Natural killer cell (primary cell): ENCODE measurements at regions not wholly inside any gene's neighbourhood (a gene's known extent, or its start where the extent isn't known, plus 50 kb on each side); places are given as distances from the start of the nearest gene placed in this dataset.

Experiments
- ATAC-seq, 3 donors: fragments of 150-1000 bp in 2 of 3; fragments of 200-7000 bp in 1 of 3; cut with Tn5 transposase; 1 replicate in 1 of 3; 2 replicates in 2 of 3; pipeline ENCODE4 v1.10.0; 2021; ENCODE audit warnings: mild to moderate bottlenecking in 2 of 3, moderate library complexity in 2 of 3
- DNase-seq, 2 donors: peaks; one replicate each; pipeline versions ENCODE4 v3.0.0 to v3.0.0-alpha.2; 2013 to 2021; ENCODE audit warnings: mixed read lengths in 1 of 2
- H3K27ac ChIP-seq: one replicate; pipeline ENCODE4 v1.5.1; 2013; ENCODE audit warnings: mild to moderate bottlenecking, low read length
- H3K27me3 ChIP-seq: one replicate; pipeline ENCODE4 v1.6.1; 2013; ENCODE audit warnings: low read length; ENCODE audit not compliant: control insufficient read depth, insufficient read depth
- H3K36me3 ChIP-seq: one replicate; pipeline ENCODE4 v1.6.1; 2013; ENCODE audit warnings: low read length; ENCODE audit not compliant: control insufficient read depth, insufficient read depth
- H3K4me1 ChIP-seq: one replicate; pipeline ENCODE4 v1.6.1; 2013; ENCODE audit warnings: low read length; ENCODE audit not compliant: control insufficient read depth, insufficient read depth
- H3K4me3 ChIP-seq: one replicate; pipeline ENCODE4 v1.5.1; 2013; ENCODE audit warnings: low read length
- H3K9me3 ChIP-seq: one replicate; pipeline ENCODE4 v1.6.1; 2013; ENCODE audit warnings: low read length; ENCODE audit not compliant: control insufficient read depth, insufficient read depth
- H3K27ac Mint-ChIP-seq, 2 donors: one replicate each; pipeline ENCODE4 v1.8.0; 2022; ENCODE audit warnings: mild to moderate bottlenecking in 2 of 2, mixed read lengths in 2 of 2, moderate library complexity in 1 of 2
- H3K27me3 Mint-ChIP-seq, 2 donors: one replicate each; pipeline ENCODE4 v1.8.0; 2022; ENCODE audit warnings: low read depth in 2 of 2, mixed read lengths in 2 of 2
- H3K36me3 Mint-ChIP-seq: one replicate; pipeline ENCODE4 v1.8.0; 2022; ENCODE audit warnings: mixed read lengths
- H3K4me1 Mint-ChIP-seq, 2 donors: one replicate each; pipeline ENCODE4 v1.8.0; 2022; ENCODE audit warnings: mixed read lengths in 2 of 2
- H3K4me3 Mint-ChIP-seq: one replicate; pipeline ENCODE4 v1.8.0; 2022; ENCODE audit warnings: mild to moderate bottlenecking, moderate library complexity, mixed read lengths
- H3K9me3 Mint-ChIP-seq, 2 donors: one replicate each; pipeline ENCODE4 v1.8.0; 2022; ENCODE audit warnings: mixed read lengths in 2 of 2
- WGBS: methylation state at CpG from one replicate; pipeline ENCODE4 v1.1.7; 2013; ENCODE audit warnings: missing lambda C conversion rate; ENCODE audit not compliant: insufficient coverage; 5-methylcytosine and 5-hydroxymethylcytosine counted together
- intact Hi-C: fragments of 100-400 bp; cut with micrococcal nuclease; formaldehyde crosslinking; loops from one replicate; pipeline ENCODE4 v1.14.2; 2022
- TF ChIP-seq, protein P1 (sequence below): fragments of 200-600 bp; IDR thresholded peaks from one replicate; pipeline ENCODE4 v1.8.0; 2022; ENCODE audit warnings: antibody characterized with exemption

DNA sequence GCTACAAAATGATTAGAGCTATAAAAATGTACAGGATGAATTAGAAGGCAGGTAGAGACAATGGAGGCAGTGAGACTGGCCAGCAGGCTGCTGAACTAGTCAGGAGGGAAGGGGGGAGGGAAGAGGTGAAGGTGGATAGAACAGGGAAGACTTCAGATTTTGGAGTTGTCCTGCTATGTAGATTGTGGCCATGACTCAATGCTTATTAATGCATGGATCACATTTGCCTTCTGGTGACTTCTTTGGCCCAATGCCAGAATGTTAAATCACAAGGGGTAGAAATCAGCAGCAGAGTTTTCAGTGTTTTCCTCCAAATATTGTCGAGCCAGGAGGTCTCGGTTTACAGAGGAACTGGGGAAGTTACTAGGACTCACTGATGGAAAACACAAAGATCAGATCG is 346.6 kb downstream of the AASDHPPT start:
- Mint-ChIP-seq H3K9me3 (peaks cover 8 to 15% of the 10 kb centered on the region in 2 donors), H3K36me3 (no peaks in the 10 kb centered on the region), H3K27me3 (no peaks in the 10 kb centered on the region), H3K4me1 (no peaks in the 10 kb centered on the region), H3K27ac (no peak overlapping the region), H3K4me3 (no peak overlapping the region)
- no peak for ATAC-seq
- 73% methylated on average over 2 of the region's 3 CpGs for WGBS
- no peak for DNase-seq
- Histone ChIP-seq H3K9me3 (no peaks in the 10 kb centered on the region), H3K4me1 (no peaks in the 10 kb centered on the region), H3K27me3 (no peaks in the 10 kb centered on the region), H3K27ac (no peak overlapping the region), H3K36me3 (no peaks in the 10 kb centered on the region), H3K4me3 (no peak overlapping the region)
- intact Hi-C loops: no loop called here
- TF ChIP-seq, protein P1, sequence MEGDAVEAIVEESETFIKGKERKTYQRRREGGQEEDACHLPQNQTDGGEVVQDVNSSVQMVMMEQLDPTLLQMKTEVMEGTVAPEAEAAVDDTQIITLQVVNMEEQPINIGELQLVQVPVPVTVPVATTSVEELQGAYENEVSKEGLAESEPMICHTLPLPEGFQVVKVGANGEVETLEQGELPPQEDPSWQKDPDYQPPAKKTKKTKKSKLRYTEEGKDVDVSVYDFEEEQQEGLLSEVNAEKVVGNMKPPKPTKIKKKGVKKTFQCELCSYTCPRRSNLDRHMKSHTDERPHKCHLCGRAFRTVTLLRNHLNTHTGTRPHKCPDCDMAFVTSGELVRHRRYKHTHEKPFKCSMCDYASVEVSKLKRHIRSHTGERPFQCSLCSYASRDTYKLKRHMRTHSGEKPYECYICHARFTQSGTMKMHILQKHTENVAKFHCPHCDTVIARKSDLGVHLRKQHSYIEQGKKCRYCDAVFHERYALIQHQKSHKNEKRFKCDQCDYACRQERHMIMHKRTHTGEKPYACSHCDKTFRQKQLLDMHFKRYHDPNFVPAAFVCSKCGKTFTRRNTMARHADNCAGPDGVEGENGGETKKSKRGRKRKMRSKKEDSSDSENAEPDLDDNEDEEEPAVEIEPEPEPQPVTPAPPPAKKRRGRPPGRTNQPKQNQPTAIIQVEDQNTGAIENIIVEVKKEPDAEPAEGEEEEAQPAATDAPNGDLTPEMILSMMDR: no peak

DNA sequence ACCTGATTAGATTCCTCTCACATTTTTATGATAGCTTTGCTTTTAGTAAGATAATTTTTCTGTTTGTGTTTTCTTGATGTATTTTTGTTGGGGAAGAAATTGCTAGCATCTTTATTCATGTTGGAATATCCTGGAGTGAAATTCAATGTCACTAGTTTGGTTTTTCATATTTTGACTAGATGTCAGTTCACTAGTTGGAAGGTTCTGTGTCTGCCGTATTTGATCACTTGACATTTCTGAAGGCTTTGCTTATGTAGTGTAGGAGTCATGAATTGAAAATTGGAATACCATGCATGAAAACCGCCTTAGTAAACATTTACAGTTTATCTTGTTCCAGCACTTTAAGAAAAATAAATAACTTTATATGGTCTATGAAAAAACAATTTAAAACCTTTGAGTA is 348.4 kb downstream of the AASDHPPT start:
- Histone ChIP-seq H3K9me3 (no peaks in the 10 kb centered on the region), H3K4me3 (no peak overlapping the region), H3K27me3 (no peaks in the 10 kb centered on the region), H3K4me1 (no peaks in the 10 kb centered on the region), H3K36me3 (no peaks in the 10 kb centered on the region), H3K27ac (no peak overlapping the region)
- WGBS: 80% methylated on average over 1 of the region's 2 CpGs
- ATAC-seq: no peak
- Mint-ChIP-seq H3K4me3 (no peak overlapping the region), H3K4me1 (no peaks in the 10 kb centered on the region), H3K9me3 (peaks cover 11 to 15% of the 10 kb centered on the region in 2 donors), H3K36me3 (no peaks in the 10 kb centered on the region), H3K27me3 (no peaks in the 10 kb centered on the region), H3K27ac (no peak overlapping the region)
- intact Hi-C loops: no loop called here
- no peak for DNase-seq
- TF ChIP-seq, protein P1: no peak

DNA sequence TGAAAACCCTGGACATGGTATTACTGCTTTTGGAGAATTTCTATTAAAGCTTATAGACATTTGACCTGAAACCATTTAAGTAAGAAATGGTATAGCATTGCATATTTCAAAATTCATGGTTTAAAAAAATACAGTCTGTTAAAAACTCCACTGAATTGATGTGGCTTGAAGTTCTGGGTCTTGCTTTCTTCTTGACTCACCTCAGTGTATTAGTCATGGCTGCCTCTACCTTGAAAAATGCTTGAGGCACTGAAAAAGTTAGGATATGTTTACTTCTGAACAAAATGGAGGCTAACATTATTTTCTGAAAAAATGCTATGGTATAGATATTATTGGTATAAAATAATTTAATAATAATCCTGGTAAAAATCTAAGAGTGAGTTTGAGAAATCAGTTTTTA is 349.2 kb downstream of the AASDHPPT start:
- no peaks in the 10 kb centered on the region for H3K4me1 Mint-ChIP-seq
- Histone ChIP-seq H3K4me1 (no peaks in the 10 kb centered on the region), H3K4me3 (no peak overlapping the region), H3K27ac (no peak overlapping the region), H3K9me3 (no peaks in the 10 kb centered on the region), H3K27me3 (no peaks in the 10 kb centered on the region), H3K36me3 (no peaks in the 10 kb centered on the region)
- TF ChIP-seq, protein P1: no peak
- intact Hi-C loops: no loop called here
- H3K4me3 Mint-ChIP-seq: no peak overlapping the region
- H3K36me3 Mint-ChIP-seq: no peaks in the 10 kb centered on the region
- H3K9me3 Mint-ChIP-seq: peaks cover 11 to 12% of the 10 kb centered on the region in 2 donors
- no peak for ATAC-seq
- no peaks in the 10 kb centered on the region for H3K27me3 Mint-ChIP-seq
- no peak for DNase-seq
- no peak overlapping the region for H3K27ac Mint-ChIP-seq

DNA sequence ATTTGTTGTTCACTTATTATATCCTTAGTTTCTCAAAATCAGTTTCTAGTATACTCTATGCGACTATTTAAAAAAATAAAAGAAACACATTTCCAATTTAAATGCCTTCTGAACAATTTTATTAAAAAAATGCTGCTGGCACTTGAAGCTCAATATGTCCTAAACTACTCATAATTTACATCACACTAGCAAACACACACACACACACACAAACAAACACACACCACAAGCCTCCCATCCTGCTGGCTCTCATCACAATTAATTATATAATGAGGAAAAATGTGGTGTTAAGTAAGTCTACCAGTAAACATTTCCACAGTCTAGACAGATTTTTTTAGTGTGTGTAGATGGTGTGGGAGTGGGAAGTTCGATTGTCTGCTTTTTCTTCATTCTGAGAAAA is 350.3 kb downstream of the AASDHPPT start:
- Histone ChIP-seq H3K4me3 (no peak overlapping the region), H3K36me3 (no peaks in the 10 kb centered on the region), H3K4me1 (no peaks in the 10 kb centered on the region), H3K27ac (no peak overlapping the region), H3K9me3 (no peaks in the 10 kb centered on the region), H3K27me3 (no peaks in the 10 kb centered on the region)
- Mint-ChIP-seq H3K36me3 (no peaks in the 10 kb centered on the region), H3K4me3 (no peak overlapping the region), H3K9me3 (peaks cover 14 to 17% of the 10 kb centered on the region in 2 donors), H3K27ac (no peak overlapping the region), H3K27me3 (no peaks in the 10 kb centered on the region), H3K4me1 (no peaks in the 10 kb centered on the region)
- intact Hi-C loops: no loop called here
- ATAC-seq: no peak
- 55% methylated on average over 2 of the region's 2 CpGs for WGBS
- no peak for DNase-seq
- TF ChIP-seq, protein P1: no peak
